ENCODE measurements at regions not wholly inside any gene's neighbourhood (a gene's known extent, or its start where the extent isn't known, plus 50 kb on each side); places are given as distances from the start of the nearest gene placed in this dataset.

- Histone ChIP-seq H3K27me3 (ENCODE audit: low read depth) (peaks cover 22% of the 10 kb centered on the region), H3K4me1 (no peaks in the 10 kb centered on the region), H3K27ac (replicated peaks) (no peak overlapping the region), H3K36me3 (no peaks in the 10 kb centered on the region), H3K9me3 (replicated peaks) (no peaks in the 10 kb centered on the region), H3K4me3 (no peak overlapping the region)
- no peak for DNase-seq
- intact Hi-C loops (cut with micrococcal nuclease) = no loop called here
- no peak for TF ChIP-seq CTCF (IDR thresholded peaks at IDR 0.05; ENCODE audit: borderline replicate concordance)
These were observed 55.9 kb upstream of the KIRREL3 start for GRCh38 chr11:127056338-127056971.

DNA sequence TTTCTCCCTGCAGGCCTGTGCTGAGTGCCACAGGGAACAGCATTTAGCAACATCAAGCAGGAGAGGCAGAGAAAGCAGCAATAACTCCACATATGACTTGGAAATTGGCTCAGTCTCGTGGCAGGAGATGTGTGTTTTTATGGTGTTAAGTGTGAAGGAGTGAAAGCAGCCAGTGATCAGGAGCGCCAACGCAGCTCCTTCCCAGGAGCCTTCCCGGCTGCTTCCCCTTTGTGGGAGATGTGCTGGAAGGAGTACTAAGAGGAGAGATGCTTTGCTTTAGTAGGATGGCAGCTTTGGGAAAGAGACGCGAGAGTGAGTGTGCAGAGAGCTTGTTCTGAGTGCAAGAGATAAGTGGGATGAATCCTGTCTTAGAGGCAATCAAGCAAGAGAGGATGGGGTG is 54.7 kb upstream of the KIRREL3 start:
- no peak overlapping the region for H3K4me3 ChIP-seq
- DNase-seq = no peak
- intact Hi-C loops (cut with micrococcal nuclease) = no loop called here
- no peak overlapping the region for H3K27ac ChIP-seq (replicated peaks)
- peaks cover 16% of the 10 kb centered on the region for H3K27me3 ChIP-seq (ENCODE audit: low read depth)
- H3K9me3 ChIP-seq (replicated peaks) = no peaks in the 10 kb centered on the region
- no peaks in the 10 kb centered on the region for H3K4me1 ChIP-seq
- H3K36me3 ChIP-seq = no peaks in the 10 kb centered on the region
- no peak for TF ChIP-seq CTCF (IDR thresholded peaks at IDR 0.05; ENCODE audit: borderline replicate concordance)

- no peak overlapping the region for H3K27ac ChIP-seq (replicated peaks)
- no peaks in the 10 kb centered on the region for H3K36me3 ChIP-seq
- no peak for DNase-seq
- no peak overlapping the region for H3K4me3 ChIP-seq
- no peaks in the 10 kb centered on the region for H3K9me3 ChIP-seq (replicated peaks)
- no peaks in the 10 kb centered on the region for H3K4me1 ChIP-seq
- no peak for TF ChIP-seq CTCF (IDR thresholded peaks at IDR 0.05; ENCODE audit: borderline replicate concordance)
- intact Hi-C loops (cut with micrococcal nuclease) = no loop called here
- H3K27me3 ChIP-seq (ENCODE audit: low read depth) = peaks cover 16% of the 10 kb centered on the region
These were observed 53.6 kb upstream of the KIRREL3 start for GRCh38 chr11:127054153-127054552.

DNA sequence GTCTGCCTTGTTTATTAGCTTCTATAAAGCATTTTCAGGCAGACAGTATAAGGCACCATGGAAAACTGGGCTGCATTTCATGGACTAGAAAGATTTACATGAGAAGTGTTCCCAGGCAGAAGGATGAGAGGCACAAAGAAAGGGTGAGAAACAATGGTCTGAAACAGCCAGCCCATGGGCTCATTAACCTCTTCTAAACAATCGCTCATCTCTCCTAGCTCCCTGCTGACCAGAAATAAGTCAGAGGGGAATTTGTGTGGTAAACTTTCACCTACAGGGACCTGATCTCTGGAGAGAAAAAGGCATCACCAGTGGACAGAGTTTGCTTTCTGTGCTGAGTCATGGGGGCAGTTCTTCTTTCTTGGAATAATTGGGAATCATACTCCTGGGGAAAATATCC is 51.8 kb upstream of the KIRREL3 start:
- H3K36me3 ChIP-seq = no peaks in the 10 kb centered on the region
- H3K27ac ChIP-seq (replicated peaks) = no peak overlapping the region
- intact Hi-C loops (cut with micrococcal nuclease) = no loop called here
- H3K4me1 ChIP-seq = no peaks in the 10 kb centered on the region
- H3K4me3 ChIP-seq = no peak overlapping the region
- H3K9me3 ChIP-seq (replicated peaks) = no peaks in the 10 kb centered on the region
- no peak for DNase-seq
- H3K27me3 ChIP-seq (ENCODE audit: low read depth) = peaks cover 16% of the 10 kb centered on the region
- TF ChIP-seq CTCF (IDR thresholded peaks at IDR 0.05; ENCODE audit: borderline replicate concordance) = no peak

All from left ventricle myocardium inferior (tissue), 1 donor.